ENCODE measurements at regions not wholly inside any gene's neighbourhood (a gene's known extent, or its start where the extent isn't known, plus 50 kb on each side); places are given as distances from the start of the nearest gene placed in this dataset.
"Not testable (repeated sequence)": the region's sequence is repeated elsewhere in the genome, so short reads cannot be mapped to it uniquely, and the experiment has no call there.

GRCh38 chr3:87550892-87551291 is 274.5 kb upstream of the POU1F1 start:
- H3K4me1 ChIP-seq: no peaks in the 10 kb centered on the region
- H3K36me3 ChIP-seq: no peaks in the 10 kb centered on the region
- TF ChIP-seq POLR2A (IDR thresholded peaks at IDR 0.05) (no peak), CTCF (IDR thresholded peaks at IDR 0.05) (no peak)
- no peak overlapping the region for H3K27ac ChIP-seq
- DNase-seq: no peak
- H3K9me3 ChIP-seq: no peaks in the 10 kb centered on the region
- H3K27me3 ChIP-seq: no peaks in the 10 kb centered on the region
- H3K4me3 ChIP-seq: no peak overlapping the region
- intact Hi-C loops (cut with DNase I; ENCODE audit: low total_unique reads): no loop called here

- TF ChIP-seq POLR2A (IDR thresholded peaks at IDR 0.05): no peak
- no peak for TF ChIP-seq CTCF (IDR thresholded peaks at IDR 0.05)
- no peak for DNase-seq
- no peaks in the 10 kb centered on the region for H3K9me3 ChIP-seq
- no peaks in the 10 kb centered on the region for H3K4me1 ChIP-seq
- no peaks in the 10 kb centered on the region for H3K36me3 ChIP-seq
- H3K4me3 ChIP-seq: no peak overlapping the region
- no peak overlapping the region for H3K27ac ChIP-seq
- H3K27me3 ChIP-seq: no peaks in the 10 kb centered on the region
- intact Hi-C loops (cut with DNase I; ENCODE audit: low total_unique reads): no loop called here
Observed at GRCh38 chr3:87549208-87549607, 272.8 kb upstream of the POU1F1 start.

- TF ChIP-seq CTCF (IDR thresholded peaks at IDR 0.05): no peak
- no peak for TF ChIP-seq POLR2A (IDR thresholded peaks at IDR 0.05)
- intact Hi-C loops (cut with DNase I; ENCODE audit: low total_unique reads): no loop called here
- no peaks in the 10 kb centered on the region for H3K27me3 ChIP-seq
Observed at GRCh38 chr3:87548271-87548670, 271.9 kb upstream of the POU1F1 start.

GRCh38 chr3:87546216-87546615 is 269.8 kb upstream of the POU1F1 start:
- no peaks in the 10 kb centered on the region for H3K9me3 ChIP-seq
- no peak overlapping the region for H3K27ac ChIP-seq
- no peaks in the 10 kb centered on the region for H3K36me3 ChIP-seq
- H3K27me3 ChIP-seq: no peaks in the 10 kb centered on the region
- no peak for DNase-seq
- H3K4me3 ChIP-seq: no peak overlapping the region
- intact Hi-C loops (cut with DNase I; ENCODE audit: low total_unique reads): no loop called here
- no peak for TF ChIP-seq CTCF (IDR thresholded peaks at IDR 0.05)
- no peak for TF ChIP-seq POLR2A (IDR thresholded peaks at IDR 0.05)
- H3K4me1 ChIP-seq: no peaks in the 10 kb centered on the region

More at GRCh38 chr3:87548271-87548670, 271.9 kb upstream of the POU1F1 start:
- no peak overlapping the region for H3K4me3 ChIP-seq
- no peaks in the 10 kb centered on the region for H3K36me3 ChIP-seq
- no peak for DNase-seq
- no peak overlapping the region for H3K27ac ChIP-seq
- H3K9me3 ChIP-seq: no peaks in the 10 kb centered on the region
- no peaks in the 10 kb centered on the region for H3K4me1 ChIP-seq

GRCh38 chr3:87543408-87543807 is 267.0 kb upstream of the POU1F1 start:
- intact Hi-C loops (cut with DNase I; ENCODE audit: low total_unique reads); H3K36me3 ChIP-seq; H3K27ac ChIP-seq; H3K9me3 ChIP-seq; H3K4me3 ChIP-seq; H3K4me1 ChIP-seq; H3K27me3 ChIP-seq; DNase-seq: not testable (repeated sequence)

- no peak for TF ChIP-seq POLR2A (IDR thresholded peaks at IDR 0.05)
- TF ChIP-seq CTCF (IDR thresholded peaks at IDR 0.05): no peak
- no peaks in the 10 kb centered on the region for H3K36me3 ChIP-seq
- H3K9me3 ChIP-seq: no peaks in the 10 kb centered on the region
- H3K27me3 ChIP-seq: no peaks in the 10 kb centered on the region
- no peak overlapping the region for H3K4me3 ChIP-seq
- DNase-seq: no peak
- H3K27ac ChIP-seq: no peak overlapping the region
- intact Hi-C loops (cut with DNase I; ENCODE audit: low total_unique reads): no loop called here
- H3K4me1 ChIP-seq: no peaks in the 10 kb centered on the region
Observed at GRCh38 chr3:87541723-87542122, 265.3 kb upstream of the POU1F1 start.

GRCh38 chr3:87538722-87539121 is 262.3 kb upstream of the POU1F1 start:
- intact Hi-C loops (cut with DNase I; ENCODE audit: low total_unique reads); H3K4me3 ChIP-seq: not testable (repeated sequence)

More at GRCh38 chr3:87538722-87539121, 262.3 kb upstream of the POU1F1 start:
- not testable (repeated sequence) for DNase-seq, H3K9me3 ChIP-seq, H3K27me3 ChIP-seq, H3K36me3 ChIP-seq, H3K27ac ChIP-seq, H3K4me1 ChIP-seq
